Suprapubic skin (tissue), 4 donors: ENCODE measurements at regions not wholly inside any gene's neighbourhood (a gene's known extent, or its start where the extent isn't known, plus 50 kb on each side); places are given as distances from the start of the nearest gene placed in this dataset.

ENCODE experiments used
- DNase-seq, 2 donors: peaks; one replicate each; pipeline ENCODE4 v3.0.0-alpha.2; 2019; ENCODE audit warnings: low spot score in 2 of 2
- H3K27ac ChIP-seq: fragments of 200-600 bp; sonication (generic); one replicate; pipeline ENCODE4 v1.5.1; 2019
- H3K27me3 ChIP-seq: fragments of 200-600 bp; sonication (generic); one replicate; pipeline ENCODE4 v1.5.1; 2019
- H3K36me3 ChIP-seq: fragments of 200-600 bp; sonication (generic); one replicate; pipeline ENCODE4 v1.5.1; 2019
- H3K4me1 ChIP-seq: fragments of 200-600 bp; sonication (generic); one replicate; pipeline ENCODE4 v1.5.1; 2019
- H3K4me3 ChIP-seq: fragments of 200-600 bp; sonication (generic); one replicate; pipeline ENCODE4 v1.5.1; 2019; ENCODE audit warnings: mild to moderate bottlenecking
- H3K9me3 ChIP-seq: fragments of 200-600 bp; sonication (generic); one replicate; pipeline ENCODE4 v1.5.1; 2019
- CTCF ChIP-seq, 2 donors: fragments of 200-600 bp in 1 of 2; fragments of 450-650 bp in 1 of 2; sonication (generic) in 1 of 2; IDR thresholded peaks; one replicate each; pipeline ENCODE4 v1.5.1; 2016 to 2019; ENCODE audit warnings: antibody characterized with exemption in 2 of 2, mild to moderate bottlenecking in 1 of 2, moderate library complexity in 1 of 2
- EP300 ChIP-seq: sonication (generic); formaldehyde crosslinking; IDR thresholded peaks from one replicate; pipeline ENCODE4 v1.6.1; 2017; ENCODE audit warnings: antibody characterized with exemption
- POLR2A ChIP-seq, 2 donors: fragments of 450-650 bp; IDR thresholded peaks; one replicate each; pipeline ENCODE4 v1.6.1; 2017; ENCODE audit warnings: antibody characterized with exemption in 2 of 2, mild to moderate bottlenecking in 2 of 2, moderate library complexity in 2 of 2
- POLR2AphosphoS5 ChIP-seq, 3 donors: sonication (generic); formaldehyde crosslinking; IDR thresholded peaks; one replicate each; pipeline ENCODE4 v1.6.1; 2017; ENCODE audit warnings: antibody characterized with exemption in 3 of 3
- whole genome bisulfite sequencing: methylation state at CpG from one replicate; pipeline ENCODE4 v1.1.5; 2018; 5-methylcytosine and 5-hydroxymethylcytosine counted together

- H3K4me3 ChIP-seq: no peak overlapping the region
- no peaks in the 10 kb centered on the region for H3K27me3 ChIP-seq
- H3K4me1 ChIP-seq: no peaks in the 10 kb centered on the region
- no peak overlapping the region for H3K27ac ChIP-seq
- H3K9me3 ChIP-seq: no peaks in the 10 kb centered on the region
- TF ChIP-seq POLR2AphosphoS5 (IDR thresholded peaks at IDR 0.05): no peak
- TF ChIP-seq POLR2A (IDR thresholded peaks at IDR 0.05): no peak
- no peak for TF ChIP-seq EP300
- no peak for TF ChIP-seq CTCF (IDR thresholded peaks at IDR 0.05)
- no peak for DNase-seq
- H3K36me3 ChIP-seq: no peaks in the 10 kb centered on the region
These were observed 373.8 kb downstream of the EPHA4 start for GRCh38 chr2:221198309-221198708.

GRCh38 chr2:221200184-221200839, 371.8 kb downstream of the EPHA4 start:
- TF ChIP-seq EP300 (no peak), POLR2A (IDR thresholded peaks at IDR 0.05) (no peak), CTCF (IDR thresholded peaks at IDR 0.05) (no peak), POLR2AphosphoS5 (IDR thresholded peaks at IDR 0.05) (no peak)
- H3K4me3 ChIP-seq: no peak overlapping the region
- no peaks in the 10 kb centered on the region for H3K9me3 ChIP-seq
- no peak overlapping the region for H3K27ac ChIP-seq
- DNase-seq: no peak
- H3K4me1 ChIP-seq: no peaks in the 10 kb centered on the region
- WGBS: 72% methylated on average over 3 of the region's 3 CpGs
- no peaks in the 10 kb centered on the region for H3K36me3 ChIP-seq
- no peaks in the 10 kb centered on the region for H3K27me3 ChIP-seq

- TF ChIP-seq CTCF (IDR thresholded peaks at IDR 0.05) (no peak), POLR2AphosphoS5 (IDR thresholded peaks at IDR 0.05) (no peak), POLR2A (IDR thresholded peaks at IDR 0.05) (no peak), EP300 (no peak)
- Histone ChIP-seq H3K36me3 (no peaks in the 10 kb centered on the region), H3K9me3 (no peaks in the 10 kb centered on the region), H3K27me3 (no peaks in the 10 kb centered on the region), H3K27ac (no peak overlapping the region), H3K4me3 (no peak overlapping the region), H3K4me1 (no peaks in the 10 kb centered on the region)
- DNase-seq: no peak
- 90% methylated on average over 6 of the region's 6 CpGs for WGBS
These were observed 369.7 kb downstream of the EPHA4 start for GRCh38 chr2:221202431-221202830.

- Histone ChIP-seq H3K27me3 (no peaks in the 10 kb centered on the region), H3K4me3 (no peak overlapping the region), H3K9me3 (no peaks in the 10 kb centered on the region), H3K4me1 (no peaks in the 10 kb centered on the region), H3K36me3 (no peaks in the 10 kb centered on the region), H3K27ac (no peak overlapping the region)
- no peak for DNase-seq
- TF ChIP-seq EP300 (no peak), POLR2A (IDR thresholded peaks at IDR 0.05) (no peak), POLR2AphosphoS5 (IDR thresholded peaks at IDR 0.05) (no peak), CTCF (IDR thresholded peaks at IDR 0.05) (no peak)
- WGBS: 92% methylated on average over 2 of the region's 2 CpGs
These were observed 369.0 kb downstream of the EPHA4 start for GRCh38 chr2:221203125-221203524.

GRCh38 chr2:221203856-221204255, 368.2 kb downstream of the EPHA4 start:
- Histone ChIP-seq H3K27me3 (no peaks in the 10 kb centered on the region), H3K27ac (no peak overlapping the region), H3K4me3 (no peak overlapping the region), H3K36me3 (no peaks in the 10 kb centered on the region), H3K9me3 (no peaks in the 10 kb centered on the region), H3K4me1 (no peaks in the 10 kb centered on the region)
- DNase-seq: no peak
- 30% methylated on average over 2 of the region's 2 CpGs for WGBS
- TF ChIP-seq EP300: no peak
- TF ChIP-seq POLR2A (IDR thresholded peaks at IDR 0.05): no peak
- TF ChIP-seq POLR2AphosphoS5 (IDR thresholded peaks at IDR 0.05): no peak
- TF ChIP-seq CTCF (IDR thresholded peaks at IDR 0.05): no peak
